MCF 10A (cell line): ENCODE measurements at regions not wholly inside any gene's neighbourhood (a gene's known extent, or its start where the extent isn't known, plus 50 kb on each side); places are given as distances from the start of the nearest gene placed in this dataset.

Source experiments
- BruUV-seq: library from RNA; stranded (reverse); fragments of 400-500 nt; replicated peaks from 2 replicates; lab custom pipeline; 2021; lab: Mats Ljungman, UMichigan
- CTCF ChIA-PET: fragments of 300-600 bp; sonication (Branson Sonifier 250); formaldehyde crosslinking; extraction: SDS; loops from one replicate; lab custom pipeline; 2021; ENCODE audit warnings: antibody characterized with exemption, inconsistent platforms; lab: Yijun Ruan, JAX
- POLR2A ChIA-PET: fragments of 300-600, 350-650 bp; sonication (Branson Sonifier 250); formaldehyde crosslinking; extraction: SDS; loops from one replicate; lab custom pipeline; 2020; ENCODE audit warnings: antibody characterized with exemption, inconsistent platforms; lab: Yijun Ruan, JAX
- DNase-seq: peaks from one replicate; pipeline ENCODE4 v3.0.0-alpha.2; 2018; ENCODE audit not compliant: unreplicated experiment
- H3K27ac Mint-ChIP-seq: one replicate; pipeline ENCODE4 v1.8.0; 2022; ENCODE audit warnings: mild to moderate bottlenecking, low read depth, mixed read lengths; ENCODE audit not compliant: unreplicated experiment
- H3K27me3 Mint-ChIP-seq: one replicate; pipeline ENCODE4 v1.8.0; 2022; ENCODE audit warnings: mixed read lengths; ENCODE audit not compliant: insufficient read depth, unreplicated experiment
- H3K36me3 Mint-ChIP-seq: one replicate; pipeline ENCODE4 v1.8.0; 2022; ENCODE audit warnings: mild to moderate bottlenecking, moderate library complexity, mixed read lengths; ENCODE audit not compliant: insufficient read depth, unreplicated experiment
- H3K4me1 Mint-ChIP-seq: one replicate; pipeline ENCODE4 v1.8.0; 2022; ENCODE audit warnings: mixed read lengths; ENCODE audit not compliant: insufficient read depth, unreplicated experiment
- H3K4me3 Mint-ChIP-seq: one replicate; pipeline ENCODE4 v1.8.0; 2022; ENCODE audit warnings: mild to moderate bottlenecking, moderate library complexity, mixed read lengths; ENCODE audit not compliant: unreplicated experiment
- H3K9me3 Mint-ChIP-seq: one replicate; pipeline ENCODE4 v1.8.0; 2022; ENCODE audit warnings: mixed read lengths; ENCODE audit not compliant: unreplicated experiment
- intact Hi-C: fragments of 100-400 bp; cut with micrococcal nuclease; formaldehyde crosslinking; loops from 2 replicates; pipeline ENCODE4 v1.14.1; 2022
- TF ChIP-seq, protein P1 (sequence below): fragments of 200-600 bp; IDR thresholded peaks from one replicate; pipeline ENCODE4 v1.8.0; 2022; ENCODE audit warnings: antibody characterized with exemption, mild to moderate bottlenecking; ENCODE audit not compliant: unreplicated experiment

DNA sequence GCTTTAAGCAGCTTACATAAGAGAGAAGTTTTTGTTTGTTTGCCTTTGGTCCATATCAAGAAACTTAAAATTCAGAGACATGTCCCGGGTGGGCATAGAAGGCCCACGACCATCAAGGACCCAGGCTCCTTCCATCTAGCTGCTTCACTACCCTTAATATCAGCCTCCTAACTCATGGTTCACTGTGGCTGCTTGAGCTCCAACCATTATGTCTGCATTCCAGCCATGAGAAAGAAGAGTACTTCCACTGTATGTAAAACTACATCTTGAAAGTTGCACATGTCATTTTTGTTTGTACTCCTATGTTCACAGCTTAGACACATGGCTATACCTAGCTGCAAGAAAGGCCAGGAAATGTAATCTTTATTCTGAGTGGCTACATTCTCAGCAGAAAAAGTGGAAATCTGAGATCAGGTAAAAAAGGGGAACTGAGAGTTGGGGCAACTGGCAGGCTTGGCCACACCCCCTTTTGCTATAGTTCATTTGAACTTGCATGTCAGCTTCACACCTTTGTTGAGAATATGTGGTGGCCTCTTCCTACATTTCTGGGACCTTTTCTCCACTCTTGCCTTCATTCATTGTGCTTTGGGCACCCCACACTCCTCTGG is 81.3 kb upstream of the TP53I11 start:
- H3K36me3 Mint-ChIP-seq = no peaks in the 10 kb centered on the region
- intact Hi-C loops = no loop called here
- H3K9me3 Mint-ChIP-seq = no peaks in the 10 kb centered on the region
- BruUV-seq = no TSS peak
- H3K4me3 Mint-ChIP-seq = no peak overlapping the region
- no peaks in the 10 kb centered on the region for H3K4me1 Mint-ChIP-seq
- no peak for DNase-seq
- no peaks in the 10 kb centered on the region for H3K27me3 Mint-ChIP-seq
- ChIA-PET CTCF (no interaction called here), POLR2A (interaction anchor here (0.6 kb wide), 1 partner anchor 46 kb away, joined by 4 read pairs; no protein-coding TSS in a partner anchor)
- H3K27ac Mint-ChIP-seq = no peak overlapping the region
- TF ChIP-seq, protein P1, sequence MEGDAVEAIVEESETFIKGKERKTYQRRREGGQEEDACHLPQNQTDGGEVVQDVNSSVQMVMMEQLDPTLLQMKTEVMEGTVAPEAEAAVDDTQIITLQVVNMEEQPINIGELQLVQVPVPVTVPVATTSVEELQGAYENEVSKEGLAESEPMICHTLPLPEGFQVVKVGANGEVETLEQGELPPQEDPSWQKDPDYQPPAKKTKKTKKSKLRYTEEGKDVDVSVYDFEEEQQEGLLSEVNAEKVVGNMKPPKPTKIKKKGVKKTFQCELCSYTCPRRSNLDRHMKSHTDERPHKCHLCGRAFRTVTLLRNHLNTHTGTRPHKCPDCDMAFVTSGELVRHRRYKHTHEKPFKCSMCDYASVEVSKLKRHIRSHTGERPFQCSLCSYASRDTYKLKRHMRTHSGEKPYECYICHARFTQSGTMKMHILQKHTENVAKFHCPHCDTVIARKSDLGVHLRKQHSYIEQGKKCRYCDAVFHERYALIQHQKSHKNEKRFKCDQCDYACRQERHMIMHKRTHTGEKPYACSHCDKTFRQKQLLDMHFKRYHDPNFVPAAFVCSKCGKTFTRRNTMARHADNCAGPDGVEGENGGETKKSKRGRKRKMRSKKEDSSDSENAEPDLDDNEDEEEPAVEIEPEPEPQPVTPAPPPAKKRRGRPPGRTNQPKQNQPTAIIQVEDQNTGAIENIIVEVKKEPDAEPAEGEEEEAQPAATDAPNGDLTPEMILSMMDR = no peak

DNA sequence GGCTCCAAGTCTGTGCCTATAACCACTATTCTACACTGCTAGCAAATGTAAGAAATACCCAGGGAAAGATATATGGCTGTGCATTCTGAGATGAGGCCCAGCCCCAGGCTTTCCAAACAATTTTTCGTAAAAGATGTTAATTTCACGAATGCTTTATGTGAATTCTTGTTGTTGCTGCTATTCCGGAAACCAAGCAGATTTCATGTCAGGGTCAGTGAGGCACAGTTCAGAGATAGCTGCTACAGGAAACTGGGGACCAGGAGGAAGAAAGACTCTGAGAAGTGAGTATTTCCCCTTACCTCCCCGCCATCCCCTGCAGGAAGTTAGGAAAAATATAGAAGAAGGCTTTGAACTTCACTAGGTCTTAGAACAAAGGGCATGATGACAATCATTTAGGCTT is 84.7 kb upstream of the TP53I11 start:
- Mint-ChIP-seq H3K9me3 (no peaks in the 10 kb centered on the region), H3K4me3 (no peak overlapping the region), H3K4me1 (no peaks in the 10 kb centered on the region), H3K27me3 (no peaks in the 10 kb centered on the region), H3K27ac (no peak overlapping the region), H3K36me3 (no peaks in the 10 kb centered on the region)
- BruUV-seq = no TSS peak
- CTCF ChIA-PET = no interaction called here
- intact Hi-C loops = no loop called here
- POLR2A ChIA-PET = no interaction called here
- TF ChIP-seq, protein P1 = no peak
- DNase-seq = no peak

DNA sequence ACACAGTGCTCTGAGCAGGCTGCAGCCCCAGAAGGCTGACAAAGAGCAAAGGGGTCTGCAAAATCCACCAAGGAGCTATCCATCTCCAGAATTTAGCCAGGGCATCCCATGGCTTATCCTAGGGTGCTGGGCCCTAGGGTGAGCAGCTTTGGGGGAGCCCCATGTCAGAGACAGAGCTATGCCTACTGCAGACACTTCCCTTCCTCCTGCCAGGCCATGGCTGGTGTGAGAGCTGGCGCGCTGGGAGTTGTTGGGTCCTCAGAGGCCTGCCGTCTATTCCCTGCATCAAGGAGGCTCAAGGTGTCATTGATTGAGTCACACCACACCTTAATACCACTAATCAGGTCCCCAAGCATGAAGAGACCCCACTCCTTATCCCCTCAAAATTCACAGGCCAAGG is 85.3 kb upstream of the TP53I11 start:
- ChIA-PET CTCF (no interaction called here), POLR2A (no interaction called here)
- Mint-ChIP-seq H3K4me1 (no peaks in the 10 kb centered on the region), H3K27me3 (no peaks in the 10 kb centered on the region), H3K36me3 (no peaks in the 10 kb centered on the region), H3K4me3 (no peak overlapping the region), H3K9me3 (no peaks in the 10 kb centered on the region), H3K27ac (no peak overlapping the region)
- TF ChIP-seq, protein P1 = no peak
- no TSS peak for BruUV-seq
- no peak for DNase-seq
- intact Hi-C loops = no loop called here

DNA sequence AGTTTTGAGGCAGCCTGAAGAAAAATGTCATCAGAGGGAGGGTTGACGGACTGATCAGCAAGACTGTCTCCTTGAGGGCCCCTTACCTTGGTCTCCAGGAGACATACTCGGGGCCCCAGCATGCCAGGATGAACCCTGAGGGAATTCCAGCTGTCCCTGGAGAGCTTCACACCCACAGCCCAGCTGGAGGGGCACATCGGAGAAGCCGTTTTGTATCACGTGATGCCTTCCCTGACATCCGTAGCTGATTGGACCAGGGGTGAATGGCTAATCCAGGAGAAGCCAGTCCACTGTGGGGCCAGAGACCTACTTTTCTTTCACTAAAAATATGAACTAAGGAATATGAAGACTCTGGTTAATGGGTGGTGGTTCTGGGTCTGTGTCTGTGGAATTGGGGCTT is 86.0 kb upstream of the TP53I11 start:
- POLR2A ChIA-PET = interaction anchor here (1.2 kb wide), 1 partner anchor 21 kb away, joined by 4 read pairs; no protein-coding TSS in a partner anchor
- CTCF ChIA-PET = no interaction called here
- no peak overlapping the region for H3K27ac Mint-ChIP-seq
- intact Hi-C loops = no loop called here
- no peaks in the 10 kb centered on the region for H3K27me3 Mint-ChIP-seq
- H3K4me1 Mint-ChIP-seq = no peaks in the 10 kb centered on the region
- no peak for DNase-seq
- H3K9me3 Mint-ChIP-seq = no peaks in the 10 kb centered on the region
- H3K4me3 Mint-ChIP-seq = no peak overlapping the region
- BruUV-seq = no TSS peak
- no peaks in the 10 kb centered on the region for H3K36me3 Mint-ChIP-seq
- TF ChIP-seq, protein P1 = no peak
